Thyroid gland (tissue), 4 donors: ENCODE measurements at regions not wholly inside any gene's neighbourhood (a gene's known extent, or its start where the extent isn't known, plus 50 kb on each side); places are given as distances from the start of the nearest gene placed in this dataset.

Source experiments
- DNase-seq, 2 donors: peaks; one replicate each; pipeline ENCODE4 v3.0.0-alpha.2; 2019
- H3K27ac ChIP-seq, 3 donors: fragments of 200-600 bp; sonication (generic); 1 replicate in 2 of 3; 2 replicates in 1 of 3; pipeline ENCODE4 v1.5.1; 2016 to 2019; ENCODE audit warnings: mild to moderate bottlenecking in 1 of 3, moderate library complexity in 1 of 3
- H3K27me3 ChIP-seq: fragments of 200-600 bp; sonication (generic); one replicate; pipeline ENCODE4 v1.5.1; 2019
- H3K36me3 ChIP-seq, 2 donors: fragments of 200-600 bp; sonication (generic); one replicate each; pipeline ENCODE4 v1.5.1; 2016 to 2019
- H3K4me1 ChIP-seq, 2 donors: fragments of 200-600 bp; sonication (generic); one replicate each; pipeline ENCODE4 v1.5.1; 2017 to 2019
- H3K4me3 ChIP-seq, 3 donors: fragments of 200-600 bp; sonication (generic); replicated peaks in 1 of 3; 1 replicate in 2 of 3; 2 replicates in 1 of 3; pipeline ENCODE4 v1.5.1; 2016; ENCODE audit warnings: mild to moderate bottlenecking in 1 of 3
- H3K9me3 ChIP-seq: fragments of 200-600 bp; sonication (generic); one replicate; pipeline ENCODE4 v1.5.1; 2017
- POLR2A ChIP-seq, 2 donors: fragments of 450-650 bp; IDR thresholded peaks; one replicate each; pipeline ENCODE4 v1.6.1; 2017; ENCODE audit warnings: antibody characterized with exemption in 2 of 2, mild to moderate bottlenecking in 2 of 2, moderate library complexity in 1 of 2
- WGBS, 2 donors: methylation state at CpG; one replicate each; pipeline ENCODE4 v1.1.5; 2017; 5-methylcytosine and 5-hydroxymethylcytosine counted together
- intact Hi-C: fragments of 100-400 bp; cut with DNase I; formaldehyde crosslinking; loops from one replicate; pipeline ENCODE4 v1.15.1; 2023
- TF ChIP-seq, protein P1 (sequence below), 6 experiments: fragments of 200-600 bp in 3 of 6; fragments of 450-650 bp in 3 of 6; sonication (generic) in 3 of 6; IDR thresholded peaks; one replicate each; pipeline ENCODE4 v1.5.1; 2016 to 2019; ENCODE audit warnings: antibody characterized with exemption in 6 of 6, mild to moderate bottlenecking in 2 of 6, inconsistent platforms in 1 of 6, moderate library complexity in 1 of 6

DNA sequence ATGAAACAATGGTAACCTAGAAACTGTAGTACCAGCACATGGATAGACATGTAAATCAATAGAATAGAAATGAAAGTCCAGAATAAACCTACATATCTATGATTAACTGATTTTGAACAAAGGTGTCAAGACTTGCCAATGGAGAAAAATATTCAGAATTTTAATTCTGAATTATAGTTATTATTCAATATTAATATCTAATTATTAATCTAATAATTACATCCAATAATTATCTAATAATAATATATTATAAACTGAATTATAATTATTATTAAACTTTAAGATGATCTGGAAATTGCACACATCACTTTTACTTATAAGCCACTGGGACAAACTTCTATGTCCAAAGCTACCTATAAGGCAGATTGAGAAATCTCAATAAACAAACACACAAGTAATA, 1365.2 kb upstream of the ADGRL3 start:
- Histone ChIP-seq H3K4me3 (no peak overlapping the region), H3K27ac (no peak overlapping the region), H3K36me3 (no peaks in the 10 kb centered on the region), H3K27me3 (no peaks in the 10 kb centered on the region), H3K4me1 (no peaks in the 10 kb centered on the region), H3K9me3 (no peaks in the 10 kb centered on the region)
- intact Hi-C loops: no loop called here
- TF ChIP-seq, protein P1, sequence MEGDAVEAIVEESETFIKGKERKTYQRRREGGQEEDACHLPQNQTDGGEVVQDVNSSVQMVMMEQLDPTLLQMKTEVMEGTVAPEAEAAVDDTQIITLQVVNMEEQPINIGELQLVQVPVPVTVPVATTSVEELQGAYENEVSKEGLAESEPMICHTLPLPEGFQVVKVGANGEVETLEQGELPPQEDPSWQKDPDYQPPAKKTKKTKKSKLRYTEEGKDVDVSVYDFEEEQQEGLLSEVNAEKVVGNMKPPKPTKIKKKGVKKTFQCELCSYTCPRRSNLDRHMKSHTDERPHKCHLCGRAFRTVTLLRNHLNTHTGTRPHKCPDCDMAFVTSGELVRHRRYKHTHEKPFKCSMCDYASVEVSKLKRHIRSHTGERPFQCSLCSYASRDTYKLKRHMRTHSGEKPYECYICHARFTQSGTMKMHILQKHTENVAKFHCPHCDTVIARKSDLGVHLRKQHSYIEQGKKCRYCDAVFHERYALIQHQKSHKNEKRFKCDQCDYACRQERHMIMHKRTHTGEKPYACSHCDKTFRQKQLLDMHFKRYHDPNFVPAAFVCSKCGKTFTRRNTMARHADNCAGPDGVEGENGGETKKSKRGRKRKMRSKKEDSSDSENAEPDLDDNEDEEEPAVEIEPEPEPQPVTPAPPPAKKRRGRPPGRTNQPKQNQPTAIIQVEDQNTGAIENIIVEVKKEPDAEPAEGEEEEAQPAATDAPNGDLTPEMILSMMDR (IDR thresholded peaks at IDR 0.05): no peak
- TF ChIP-seq POLR2A (IDR thresholded peaks at IDR 0.05): no peak
- DNase-seq: no peak

DNA sequence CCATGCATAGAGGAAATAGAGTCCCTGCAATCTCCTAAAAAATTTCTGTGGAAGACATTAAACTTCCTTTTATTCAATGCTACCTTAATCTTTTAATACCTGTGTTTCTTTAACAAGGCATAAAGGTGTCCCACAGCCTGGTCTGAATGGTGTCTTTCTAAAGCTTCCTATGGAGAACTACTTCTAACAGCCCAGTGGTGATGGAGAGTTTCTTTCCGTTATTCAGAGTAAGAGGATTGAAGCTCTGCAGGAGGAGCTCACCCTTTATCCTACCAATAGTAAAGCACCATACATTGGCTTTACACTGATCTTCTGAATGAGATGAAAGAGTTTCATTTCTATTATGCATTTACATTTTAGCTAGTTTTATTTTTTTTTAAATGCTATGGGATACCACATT, 1362.4 kb upstream of the ADGRL3 start:
- Histone ChIP-seq H3K4me1 (no peaks in the 10 kb centered on the region), H3K27me3 (no peaks in the 10 kb centered on the region), H3K9me3 (no peaks in the 10 kb centered on the region), H3K36me3 (no peaks in the 10 kb centered on the region), H3K27ac (no peak overlapping the region), H3K4me3 (no peak overlapping the region)
- TF ChIP-seq POLR2A (IDR thresholded peaks at IDR 0.05): no peak
- TF ChIP-seq, protein P1 (IDR thresholded peaks at IDR 0.05): no peak
- WGBS, 2 donors: 88 to 91% methylated on average over 1 of the region's 1 CpG
- intact Hi-C loops: no loop called here
- no peak for DNase-seq

DNA sequence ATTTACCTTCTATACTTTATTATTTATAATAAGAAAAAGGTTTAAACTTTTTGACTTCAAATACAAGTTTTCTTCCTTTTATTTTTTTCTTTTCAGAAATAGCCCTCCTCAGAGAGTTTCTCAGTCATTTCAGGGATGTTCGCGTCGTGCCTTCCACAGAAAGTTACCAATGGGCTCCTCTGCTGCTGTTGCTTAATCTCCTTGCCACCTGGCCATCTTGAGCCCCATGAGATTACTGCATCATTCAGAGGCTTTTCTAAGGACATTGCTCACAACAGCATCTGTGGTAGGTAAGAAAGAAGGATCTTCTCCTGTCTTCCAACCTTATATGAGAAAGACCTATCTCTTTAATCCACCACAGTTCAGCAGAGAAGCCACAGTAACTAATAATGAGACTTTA, 1361.9 kb upstream of the ADGRL3 start:
- intact Hi-C loops: no loop called here

DNA sequence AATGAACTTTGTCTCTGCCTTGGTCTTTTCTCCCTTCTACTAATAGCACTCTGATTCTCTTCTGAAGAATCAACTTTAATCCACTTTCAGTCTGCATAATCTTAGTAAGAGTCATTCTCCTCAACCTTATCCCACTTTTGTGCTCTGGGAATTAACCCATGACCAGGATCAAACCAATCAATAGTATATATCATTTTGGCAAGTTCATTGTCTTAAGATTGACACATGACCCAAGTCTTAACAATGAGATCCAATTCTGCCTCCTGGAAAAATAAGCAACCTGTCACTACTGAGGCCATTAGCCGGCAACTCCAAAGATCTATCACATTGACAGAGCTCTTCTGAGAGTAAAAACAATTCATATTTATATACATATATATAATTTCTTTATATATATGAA, 1358.4 kb upstream of the ADGRL3 start:
- Histone ChIP-seq H3K36me3 (no peaks in the 10 kb centered on the region), H3K9me3 (no peaks in the 10 kb centered on the region), H3K4me1 (no peaks in the 10 kb centered on the region), H3K4me3 (no peak overlapping the region), H3K27ac (no peak overlapping the region), H3K27me3 (no peaks in the 10 kb centered on the region)
- 75 to 90% methylated on average over 1 of the region's 1 CpG for WGBS, 2 donors
- TF ChIP-seq, protein P1 (IDR thresholded peaks at IDR 0.05): no peak
- no peak for TF ChIP-seq POLR2A (IDR thresholded peaks at IDR 0.05)
- no peak for DNase-seq
- intact Hi-C loops: no loop called here

More for the DNA sequence above, 1361.9 kb upstream of the ADGRL3 start:
- no peaks in the 10 kb centered on the region for H3K36me3 ChIP-seq
- no peaks in the 10 kb centered on the region for H3K27me3 ChIP-seq
- no peak for DNase-seq
- no peak for TF ChIP-seq POLR2A (IDR thresholded peaks at IDR 0.05)
- TF ChIP-seq, protein P1 (IDR thresholded peaks at IDR 0.05): no peak
- H3K27ac ChIP-seq: no peak overlapping the region
- 94 to 95% methylated on average over 3 of the region's 3 CpGs for WGBS, 2 donors
- H3K4me3 ChIP-seq: no peak overlapping the region
- H3K4me1 ChIP-seq: no peaks in the 10 kb centered on the region
- H3K9me3 ChIP-seq: no peaks in the 10 kb centered on the region

DNA sequence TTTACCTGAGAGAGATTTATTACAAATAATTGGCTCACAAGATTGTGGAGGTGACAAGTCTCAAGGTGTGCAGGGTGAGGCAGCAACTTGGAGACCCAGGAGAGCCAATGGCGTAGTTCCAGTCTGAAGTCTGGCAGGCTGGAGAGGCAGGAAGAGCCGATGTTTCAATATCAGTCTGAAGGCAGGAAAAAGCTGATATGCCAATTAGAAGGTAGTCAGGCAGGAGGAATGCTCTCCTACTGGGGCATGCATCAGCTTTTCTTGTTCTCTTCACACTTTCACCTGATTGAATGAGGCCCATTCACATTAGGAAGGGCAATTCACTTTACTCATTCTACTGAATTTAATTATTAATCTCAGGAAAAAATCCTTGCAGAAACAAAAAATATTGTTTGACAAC, 1351.7 kb upstream of the ADGRL3 start:
- 76 to 85% methylated on average over 2 of the region's 2 CpGs for WGBS, 2 donors
- H3K27ac ChIP-seq: no peak overlapping the region

More for the DNA sequence above, 1351.7 kb upstream of the ADGRL3 start:
- no peak for DNase-seq
- Histone ChIP-seq H3K4me1 (no peaks in the 10 kb centered on the region), H3K4me3 (no peak overlapping the region), H3K36me3 (no peaks in the 10 kb centered on the region), H3K9me3 (no peaks in the 10 kb centered on the region), H3K27me3 (no peaks in the 10 kb centered on the region)
- TF ChIP-seq, protein P1 (IDR thresholded peaks at IDR 0.05): no peak
- no peak for TF ChIP-seq POLR2A (IDR thresholded peaks at IDR 0.05)
- intact Hi-C loops: no loop called here
